ENCODE measurements at regions not wholly inside any gene's neighbourhood (a gene's known extent, or its start where the extent isn't known, plus 50 kb on each side); places are given as distances from the start of the nearest gene placed in this dataset.
"Not testable (repeated sequence)": the region's sequence is repeated elsewhere in the genome, so short reads cannot be mapped to it uniquely, and the experiment has no call there.

- no peak for DNase-seq
These were observed 199.8 kb upstream of the AGTR2 start for GRCh38 chrX:115970718-115971117.

GRCh38 chrX:115972717-115973116 is 197.8 kb upstream of the AGTR2 start:
- no peak for DNase-seq

GRCh38 chrX:115978068-115978467 is 192.5 kb upstream of the AGTR2 start:
- DNase-seq: no peak

GRCh38 chrX:115983148-115983547 is 187.4 kb upstream of the AGTR2 start:
- not testable (repeated sequence) for DNase-seq

- not testable (repeated sequence) for DNase-seq
These were observed 183.1 kb upstream of the AGTR2 start for GRCh38 chrX:115987464-115987863.

GRCh38 chrX:115988825-115989224 is 181.7 kb upstream of the AGTR2 start:
- DNase-seq: no peak

- DNase-seq: no peak
These were observed 180.9 kb upstream of the AGTR2 start for GRCh38 chrX:115989686-115990085.

GRCh38 chrX:116009346-116009745 is 161.2 kb upstream of the AGTR2 start:
- DNase-seq: no peak

- DNase-seq: peak; percentile 3
These were observed 160.5 kb upstream of the AGTR2 start for GRCh38 chrX:116009861-116010710.

- no peak for DNase-seq
These were observed 159.6 kb upstream of the AGTR2 start for GRCh38 chrX:116010939-116011338.

GRCh38 chrX:116031331-116031730 is 139.2 kb upstream of the AGTR2 start:
- DNase-seq: no peak
